ENCODE measurements at regions not wholly inside any gene's neighbourhood (a gene's known extent, or its start where the extent isn't known, plus 50 kb on each side); places are given as distances from the start of the nearest gene placed in this dataset.

GRCh38 chr16:24488045-24488444 is 51.3 kb upstream of the RBBP6 start:
- no peak overlapping the region for H2BK15ac ChIP-seq (ENCODE audit: low read depth, low read length)
- H3K18ac ChIP-seq (ENCODE audit: low read depth, low read length): no peak overlapping the region
- intact Hi-C loops (cut with micrococcal nuclease) (no loop called here), in situ Hi-C loops (cut with MboI; ENCODE audit: low sequenced_read_pairs) (no loop called here), dilution Hi-C loops (cut with HindIII; ENCODE audit: low sequenced_read_pairs, unreplicated experiment) (no loop called here)
- BruUV-seq (replicated peaks): no TSS peak
- H3K79me1 ChIP-seq (ENCODE audit: low read depth in 1 of 2, low read length in 2 of 2): no peaks in the 10 kb centered on the region
- H2AFZ ChIP-seq (replicated peaks; ENCODE audit: low read length, poor library complexity): no peak overlapping the region
- DNase-seq: no peak
- H2BK20ac ChIP-seq (ENCODE audit: low read depth, low read length): no peak overlapping the region
- no peak for ATAC-seq (ENCODE audit: low read depth)
- H3K4ac ChIP-seq (ENCODE audit: low read depth, low read length): no peak overlapping the region
- no peak overlapping the region for H3K56ac ChIP-seq (ENCODE audit: extremely low read depth, insufficient read depth, low read length)
- H3K4me2 ChIP-seq (ENCODE audit: low read depth, low read length): no peak overlapping the region
- H3K4me3 ChIP-seq (ENCODE audit: insufficient read depth, low read depth, low read length): no peak overlapping the region
- H2BK5ac ChIP-seq (ENCODE audit: low read depth, low read length, poor library complexity, severe bottlenecking): no peak overlapping the region
- WGBS, 2 experiments (ENCODE audit: extremely low coverage in 2 of 2, insufficient read length in 1 of 2): no CpG with 5 or more reads among the region's 2 CpGs
- H3K27ac ChIP-seq (ENCODE audit: insufficient read depth, low read length): no peak overlapping the region
- H2AK5ac ChIP-seq (ENCODE audit: low read depth, low read length): no peak overlapping the region
- no peak overlapping the region for H4K5ac ChIP-seq (ENCODE audit: low read depth, low read length)
- H3K14ac ChIP-seq (replicated peaks; ENCODE audit: low read depth, low read length): no peak overlapping the region
- no peaks in the 10 kb centered on the region; the same call in none of the 2 replicates for H3K27me3 ChIP-seq (ENCODE audit: control insufficient read depth, insufficient read depth, low read length)
- H3K23ac ChIP-seq (ENCODE audit: low read depth, low read length): no peak overlapping the region
- H3K9me1 ChIP-seq (ENCODE audit: insufficient read depth, low read length): no peaks in the 10 kb centered on the region
- no peaks in the 10 kb centered on the region for H4K20me1 ChIP-seq (ENCODE audit: insufficient read depth, low read length)
- H2BK120ac ChIP-seq (ENCODE audit: low read depth, low read length): no peak overlapping the region
- CTCF ChIA-PET: no interaction called here
- H3K9ac ChIP-seq (ENCODE audit: low read depth, low read length): no peak overlapping the region
- no peaks in the 10 kb centered on the region for H3K9me3 ChIP-seq (ENCODE audit: control insufficient read depth, insufficient read depth, low read length)
- no peak for TF ChIP-seq ELK1 (IDR thresholded peaks at IDR 0.05; ENCODE audit: borderline replicate concordance, low read depth, low read length)
- H4K91ac ChIP-seq (ENCODE audit: insufficient read depth, low read depth, low read length): no peak overlapping the region
- POLR2A ChIA-PET (ENCODE audit: unreplicated experiment): no interaction called here
- no peaks in the 10 kb centered on the region for H3K4me1 ChIP-seq (ENCODE audit: control insufficient read depth, insufficient read depth, low read length)
- H3K36me3 ChIP-seq (ENCODE audit: control insufficient read depth, insufficient read depth, low read length): no peaks in the 10 kb centered on the region
- no peak overlapping the region for H4K8ac ChIP-seq (ENCODE audit: low read depth in 2 of 2, low read length in 2 of 2)
- H2AK9ac ChIP-seq (replicated peaks; ENCODE audit: low read depth, low read length, poor library complexity): no peak overlapping the region

Measured in IMR-90 (cell line).